Cardiac fibroblast (primary cell): ENCODE measurements at regions not wholly inside any gene's neighbourhood (a gene's known extent, or its start where the extent isn't known, plus 50 kb on each side); places are given as distances from the start of the nearest gene placed in this dataset.

Source experiments
- DNase-seq, 2 donors: peaks; one replicate each; pipeline versions ENCODE4 v3.0.0 to v3.0.0-alpha.2; 2010; ENCODE audit warnings: low read depth in 2 of 2
- H3K4me3 ChIP-seq, 2 donors: replicated peaks in 1 of 2; 1 replicate in 1 of 2; 2 replicates in 1 of 2; pipeline ENCODE4 v1.5.1; 2011; ENCODE audit warnings: low read depth in 2 of 2, low read length in 2 of 2, mild to moderate bottlenecking in 2 of 2, moderate library complexity in 1 of 2
- CTCF ChIP-seq: IDR thresholded peaks from one replicate; pipeline ENCODE4 v1.5.1; 2011; ENCODE audit warnings: low read depth, mild to moderate bottlenecking, low read length, inconsistent platforms

- H3K4me3 ChIP-seq, result no peak overlapping the region
- DNase-seq, result no peak
- no peak for TF ChIP-seq CTCF
Observed at GRCh38 chr13:91132381-91132780, 215.1 kb upstream of the MIR17HG start.

GRCh38 chr13:91132786-91133185, 214.7 kb upstream of the MIR17HG start:
- TF ChIP-seq CTCF, result no peak
- DNase-seq, result peak in 1 of 2 donors; percentile 82
- no peak overlapping the region for H3K4me3 ChIP-seq

- TF ChIP-seq CTCF, result peak; percentile 72
- peak; percentile 72 to 76 for DNase-seq
- no peak overlapping the region for H3K4me3 ChIP-seq
Observed at GRCh38 chr13:91133941-91134802, 213.3 kb upstream of the MIR17HG start.

GRCh38 chr13:91134803-91135184, 212.7 kb upstream of the MIR17HG start:
- DNase-seq, result no peak
- no peak overlapping the region for H3K4me3 ChIP-seq
- no peak for TF ChIP-seq CTCF

- TF ChIP-seq CTCF, result no peak
Observed at GRCh38 chr13:91135376-91135775, 212.1 kb upstream of the MIR17HG start.

GRCh38 chr13:91135968-91136367, 211.5 kb upstream of the MIR17HG start:
- TF ChIP-seq CTCF, result no peak
- no peak for DNase-seq
- no peak overlapping the region for H3K4me3 ChIP-seq

More at GRCh38 chr13:91135376-91135775, 212.1 kb upstream of the MIR17HG start:
- no peak overlapping the region for H3K4me3 ChIP-seq
- DNase-seq, result no peak
